Endothelial cell of umbilical vein (primary cell): ENCODE measurements at regions not wholly inside any gene's neighbourhood (a gene's known extent, or its start where the extent isn't known, plus 50 kb on each side); places are given as distances from the start of the nearest gene placed in this dataset.

Experiments
- BruUV-seq: library from RNA; stranded (reverse); fragments of 400-500 nt; replicated peaks from 2 replicates; lab custom pipeline; 2021; lab: Mats Ljungman, UMichigan
- CTCF ChIA-PET: fragments of 300-600, 350-600 bp; sonication (Branson Sonifier 250); formaldehyde crosslinking; loops from one replicate; lab custom pipeline; 2021; ENCODE audit warnings: antibody characterized with exemption, inconsistent platforms; lab: Charles Lee
- POLR2A ChIA-PET: fragments of 300-600, 350-600 bp; sonication (Branson Sonifier 250); formaldehyde crosslinking; loops from one replicate; lab custom pipeline; 2021; ENCODE audit warnings: antibody characterized with exemption, inconsistent platforms; lab: Charles Lee
- DNase-seq: peaks from one replicate; pipeline ENCODE4 v3.0.0-alpha.2; 2011; ENCODE audit warnings: low read depth, low spot score
- FAIRE-seq: peaks from 2 replicates; lab custom pipeline; 2011; peaks lifted over from hg19 to GRCh38; lab: Jason Lieb, UNC
- H2AFZ ChIP-seq: 2 replicates; pipeline ENCODE4 v1.6.0; 2012; ENCODE audit warnings: low read depth, low read length, control low read depth, inconsistent platforms
- H3K27ac ChIP-seq: 2 replicates; pipeline ENCODE4 v1.5.1; 2011; ENCODE audit warnings: low read depth, mild to moderate bottlenecking, control low read depth, low read length, moderate library complexity; ENCODE audit not compliant: insufficient read depth
- H3K27me3 ChIP-seq, 2 experiments: 2 replicates each; pipeline versions ENCODE4 v1.6.0 to v1.6.1; 2011; ENCODE audit warnings: low read length in 2 of 2, mixed read lengths in 1 of 2; ENCODE audit not compliant: control insufficient read depth in 2 of 2, insufficient read depth in 2 of 2
- H3K36me3 ChIP-seq, 2 experiments: 2 replicates in 1 of 2; 3 replicates in 1 of 2; pipeline ENCODE4 v1.5.1; 2011; ENCODE audit warnings: low read length in 2 of 2, mild to moderate bottlenecking in 1 of 2, moderate library complexity in 1 of 2; ENCODE audit not compliant: control insufficient read depth in 2 of 2, insufficient read depth in 2 of 2; ENCODE audit errors: extremely low read depth in 1 of 2
- H3K4me1 ChIP-seq: 3 replicates; pipeline ENCODE4 v1.5.1; 2011; ENCODE audit warnings: mild to moderate bottlenecking, low read length; ENCODE audit not compliant: control insufficient read depth, insufficient read depth; ENCODE audit errors: extremely low read depth
- H3K4me2 ChIP-seq: 2 replicates; pipeline ENCODE4 v1.6.1; 2011; ENCODE audit warnings: low read length, control low read depth, mixed read lengths; ENCODE audit not compliant: insufficient read depth
- H3K4me3 ChIP-seq, 3 experiments: fragments of 200-600 bp in 1 of 3; sonication (generic), shearing (Covaris generic) in 1 of 3; replicated peaks in 1 of 3; 2 replicates each; pipeline ENCODE4 v1.5.1; 2011 to 2016; ENCODE audit warnings: control low read depth in 3 of 3, low read length in 3 of 3, mild to moderate bottlenecking in 2 of 3, inconsistent platforms in 1 of 3, low read depth in 1 of 3, moderate library complexity in 1 of 3; ENCODE audit not compliant: insufficient read depth in 1 of 3
- H3K79me2 ChIP-seq: 2 replicates; pipeline ENCODE4 v1.6.0; 2012; ENCODE audit warnings: low read length, inconsistent platforms; ENCODE audit not compliant: control insufficient read depth, insufficient read depth
- H3K9ac ChIP-seq: replicated peaks from 2 replicates; pipeline ENCODE3; 2011; ENCODE audit warnings: low read length, control low read depth; ENCODE audit not compliant: insufficient read depth; ENCODE audit errors: extremely low read depth
- H3K9me1 ChIP-seq: replicated peaks from 3 replicates; pipeline ENCODE4 v1.6.0; 2011; ENCODE audit warnings: mild to moderate bottlenecking, low read length; ENCODE audit not compliant: control insufficient read depth, insufficient read depth; ENCODE audit errors: extremely low read depth
- H3K9me3 ChIP-seq: replicated peaks from 2 replicates; pipeline ENCODE4 v1.5.1; 2012; ENCODE audit warnings: low read length, inconsistent platforms; ENCODE audit not compliant: control insufficient read depth, insufficient read depth
- H4K20me1 ChIP-seq: replicated peaks from 2 replicates; pipeline ENCODE3; 2011; ENCODE audit warnings: mild to moderate bottlenecking, low read length; ENCODE audit not compliant: control insufficient read depth, insufficient read depth; ENCODE audit errors: extremely low read depth
- GATA2 ChIP-seq: IDR thresholded peaks from 2 replicates; pipeline ENCODE4 v1.7.0; 2011; ENCODE audit warnings: low read depth, mild to moderate bottlenecking, moderate library complexity, mixed read lengths, low read length; ENCODE audit not compliant: insufficient read length, insufficient read depth
- JUN ChIP-seq: IDR thresholded peaks from 2 replicates; pipeline ENCODE4 v1.6.1; 2011; ENCODE audit warnings: borderline replicate concordance, low read depth; ENCODE audit not compliant: insufficient read length, insufficient read depth
- MYC ChIP-seq: IDR thresholded peaks from one replicate; pipeline ENCODE4 v1.6.1; 2011; ENCODE audit warnings: mild to moderate bottlenecking, low read depth, low read length
- POLR2A ChIP-seq: IDR thresholded peaks from 2 replicates; pipeline ENCODE4 v1.6.1; 2012; ENCODE audit warnings: low read depth, mild to moderate bottlenecking, control low read depth, low read length
- POLR2AphosphoS5 ChIP-seq: IDR thresholded peaks from 2 replicates; pipeline ENCODE4 v1.6.1; 2012; ENCODE audit warnings: low read depth, mild to moderate bottlenecking, control low read depth, low read length, moderate library complexity; ENCODE audit not compliant: insufficient read depth
- dilution Hi-C: fragments of 300-500 bp; cut with MboI; formaldehyde crosslinking; loops from one replicate; pipeline ENCODE4 v1.15.0; 2019; ENCODE audit warnings: low sequenced_read_pairs; ENCODE audit not compliant: extremely low pct_ligation_motif_present
- intact Hi-C: fragments of 100-400 bp; cut with micrococcal nuclease; formaldehyde crosslinking; loops from one replicate; pipeline ENCODE4 v1.10.0; 2022
- TF ChIP-seq, protein P1 (sequence below), 2 donors: IDR thresholded peaks; 1 replicate in 1 of 2; 2 replicates in 1 of 2; pipeline ENCODE4 v1.5.1; 2011; ENCODE audit warnings: low read length in 2 of 2, mild to moderate bottlenecking in 2 of 2, moderate library complexity in 2 of 2, control low read depth in 1 of 2, inconsistent platforms in 1 of 2, low read depth in 1 of 2; ENCODE audit not compliant: insufficient read depth in 1 of 2; ENCODE audit errors: extremely low read depth in 1 of 2

DNA sequence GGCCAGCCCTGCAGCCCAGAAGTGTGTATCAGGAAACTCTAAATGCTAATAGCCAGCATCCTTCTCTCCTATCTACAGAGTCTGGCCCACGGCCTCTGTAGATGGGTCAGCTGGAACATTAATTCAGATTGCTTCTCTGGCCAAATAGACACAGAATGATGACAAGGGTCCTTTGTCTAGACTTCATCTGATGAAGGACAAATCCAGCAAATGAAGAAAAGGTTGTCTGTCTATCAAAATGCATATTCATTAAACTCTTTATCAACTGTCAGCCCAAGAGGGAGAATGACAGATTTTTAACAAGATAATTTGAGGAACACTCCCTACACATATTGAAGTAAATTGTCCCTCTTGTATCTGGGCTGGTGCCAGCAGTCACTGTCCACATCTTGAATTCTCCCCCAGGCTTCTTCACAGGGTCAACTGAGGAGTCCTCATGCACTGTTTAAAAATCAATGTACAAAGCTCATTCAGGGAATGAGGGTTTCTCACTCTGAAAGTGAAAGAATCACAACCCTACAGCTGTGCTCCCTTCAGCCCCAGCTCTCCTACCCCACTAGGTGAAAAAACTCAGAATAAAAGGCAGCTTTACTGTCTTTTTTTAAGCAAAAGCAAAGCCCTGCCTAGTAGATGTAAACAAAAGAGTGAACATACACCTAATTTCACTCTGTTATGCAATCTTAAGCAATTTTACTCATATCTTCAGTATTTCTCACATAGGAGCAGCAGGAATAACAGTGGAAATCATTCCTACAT, 507.7 kb downstream of the IGSF11 start:
- POLR2A ChIA-PET = no interaction called here
- intact Hi-C loops = no loop called here
- no peaks in the 10 kb centered on the region for H3K79me2 ChIP-seq
- H3K9me1 ChIP-seq = no peaks in the 10 kb centered on the region
- no peaks in the 10 kb centered on the region for H3K36me3 ChIP-seq
- no peak overlapping the region for H3K4me3 ChIP-seq
- no peak for DNase-seq
- H4K20me1 ChIP-seq = no peaks in the 10 kb centered on the region
- H3K4me2 ChIP-seq = no peak overlapping the region
- CTCF ChIA-PET = no interaction called here
- no peaks in the 10 kb centered on the region for H3K27me3 ChIP-seq
- no peak overlapping the region for H3K9ac ChIP-seq
- BruUV-seq = no TSS peak
- H3K27ac ChIP-seq = no peak overlapping the region
- H3K4me1 ChIP-seq = no peaks in the 10 kb centered on the region
- FAIRE-seq = no peak
- TF ChIP-seq POLR2AphosphoS5 = no peak
- no peak for TF ChIP-seq POLR2A
- TF ChIP-seq GATA2 = no peak
- TF ChIP-seq JUN = no peak
- TF ChIP-seq, protein P1, sequence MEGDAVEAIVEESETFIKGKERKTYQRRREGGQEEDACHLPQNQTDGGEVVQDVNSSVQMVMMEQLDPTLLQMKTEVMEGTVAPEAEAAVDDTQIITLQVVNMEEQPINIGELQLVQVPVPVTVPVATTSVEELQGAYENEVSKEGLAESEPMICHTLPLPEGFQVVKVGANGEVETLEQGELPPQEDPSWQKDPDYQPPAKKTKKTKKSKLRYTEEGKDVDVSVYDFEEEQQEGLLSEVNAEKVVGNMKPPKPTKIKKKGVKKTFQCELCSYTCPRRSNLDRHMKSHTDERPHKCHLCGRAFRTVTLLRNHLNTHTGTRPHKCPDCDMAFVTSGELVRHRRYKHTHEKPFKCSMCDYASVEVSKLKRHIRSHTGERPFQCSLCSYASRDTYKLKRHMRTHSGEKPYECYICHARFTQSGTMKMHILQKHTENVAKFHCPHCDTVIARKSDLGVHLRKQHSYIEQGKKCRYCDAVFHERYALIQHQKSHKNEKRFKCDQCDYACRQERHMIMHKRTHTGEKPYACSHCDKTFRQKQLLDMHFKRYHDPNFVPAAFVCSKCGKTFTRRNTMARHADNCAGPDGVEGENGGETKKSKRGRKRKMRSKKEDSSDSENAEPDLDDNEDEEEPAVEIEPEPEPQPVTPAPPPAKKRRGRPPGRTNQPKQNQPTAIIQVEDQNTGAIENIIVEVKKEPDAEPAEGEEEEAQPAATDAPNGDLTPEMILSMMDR (IDR thresholded peaks at IDR 0.05; ENCODE audit: extremely low read depth in 1 of 2, insufficient read depth in 1 of 2, low read depth in 1 of 2, low read length in 2 of 2) = no peak
- no peak for TF ChIP-seq MYC
- dilution Hi-C loops = no loop called here
- no peak overlapping the region for H2AFZ ChIP-seq
- peaks cover 5% of the 10 kb centered on the region for H3K9me3 ChIP-seq
